OCI-LY3 (cell line): ENCODE measurements at regions not wholly inside any gene's neighbourhood (a gene's known extent, or its start where the extent isn't known, plus 50 kb on each side); places are given as distances from the start of the nearest gene placed in this dataset.

ENCODE experiments used
- CTCF ChIP-seq: fragments of 200-600, 300-600 bp; sonication (generic); IDR thresholded peaks from 2 replicates; pipeline ENCODE4 v1.5.1; 2014; ENCODE audit warnings: antibody characterized with exemption, low read length, low read depth
- EZH2phosphoT487 ChIP-seq: fragments of 200-600 bp; shearing (Covaris generic); IDR thresholded peaks from 2 replicates; pipeline ENCODE4 v1.6.1; 2018; ENCODE audit warnings: antibody characterized with exemption, mixed run types, low read depth

GRCh38 chr2:187815113-187815512, 260.9 kb upstream of the TFPI start:
- TF ChIP-seq CTCF (no peak), EZH2phosphoT487 (no peak)
